ENCODE measurements at regions not wholly inside any gene's neighbourhood (a gene's known extent, or its start where the extent isn't known, plus 50 kb on each side); places are given as distances from the start of the nearest gene placed in this dataset.

DNA sequence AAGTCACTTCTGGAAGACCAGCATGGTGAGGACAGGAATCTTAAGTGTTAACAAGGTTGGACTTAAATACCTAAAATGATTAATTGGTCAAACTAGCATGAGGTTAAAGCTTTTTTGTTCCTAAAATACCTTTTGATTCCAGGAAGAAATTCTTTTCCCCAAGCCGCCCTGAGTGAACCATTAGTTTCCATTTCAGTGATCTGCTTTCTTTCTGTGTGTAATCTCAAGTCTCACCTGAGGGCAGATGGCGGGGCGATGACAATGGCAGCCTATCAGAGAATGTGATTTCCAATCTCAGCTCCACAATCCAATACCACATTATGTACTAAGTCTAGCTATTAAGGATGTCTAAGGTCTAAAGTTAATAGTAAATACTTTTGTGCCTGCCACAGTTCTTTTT, 390.9 kb upstream of the SGCG start:
- no peak overlapping the region for H2AFZ ChIP-seq (ENCODE audit: low read length)
- H3K23ac ChIP-seq (ENCODE audit: insufficient read length), result no peak overlapping the region
- H2BK120ac ChIP-seq (replicated peaks; ENCODE audit: low read depth, low read length), result no peak overlapping the region
- H3K4me2 ChIP-seq (ENCODE audit: insufficient read depth in 1 of 2, low read depth in 2 of 2, low read length in 2 of 2), result no peak overlapping the region
- no peak overlapping the region for H4K8ac ChIP-seq (ENCODE audit: extremely low read depth, insufficient read depth, low read length)
- H3K4me1 ChIP-seq (replicated peaks in 1 of 4; ENCODE audit: control insufficient read depth in 3 of 4, insufficient read depth in 4 of 4, low read length in 3 of 4), result peaks cover 0 to 3% (median under 1%) of the 10 kb centered on the region in 4 experiments; a peak in 1 of 7 replicates
- H3K4me3 ChIP-seq (ENCODE audit: extremely low read depth in 1 of 4, insufficient read depth in 2 of 4, low read depth in 3 of 4, low read length in 4 of 4), result no peak overlapping the region
- no peaks in the 10 kb centered on the region for H3K23me2 ChIP-seq (ENCODE audit: low read depth, low read length)
- no peak overlapping the region for H4K5ac ChIP-seq (ENCODE audit: insufficient read length, low read depth, low read length)
- no peak overlapping the region for H2BK5ac ChIP-seq (ENCODE audit: low read depth, low read length)
- no peaks in the 10 kb centered on the region for H3K79me2 ChIP-seq (ENCODE audit: control insufficient read depth in 1 of 2, insufficient read depth in 2 of 2, low read length in 2 of 2)
- H3K18ac ChIP-seq (ENCODE audit: extremely low read depth, low read length), result no peak overlapping the region
- DNase-seq (ENCODE audit: low read depth in 1 of 2, low spot score in 2 of 2) (no peak), FAIRE-seq (peak; percentile 28)
- H2BK15ac ChIP-seq (ENCODE audit: low read length), result no peak overlapping the region
- no peak overlapping the region for H3K9ac ChIP-seq (replicated peaks in 1 of 4; ENCODE audit: extremely low read depth in 1 of 4, low read depth in 3 of 4, low read length in 3 of 4)
- H3K56ac ChIP-seq (replicated peaks; ENCODE audit: insufficient read length, low read depth, low read length), result no peak overlapping the region
- H2BK12ac ChIP-seq (ENCODE audit: low read depth, low read length), result no peak overlapping the region
- H3K36me3 ChIP-seq (ENCODE audit: control insufficient read depth in 2 of 4, insufficient read depth in 4 of 4, low read length in 3 of 4), result no peaks in the 10 kb centered on the region
- ChIA-PET POLR2A (ENCODE audit: partially characterized antibody) (interaction anchor here (1.0 kb wide), 1 partner anchor 1186 kb away, joined by 3 read pairs; the partner anchor contains the start of gene MICU2), CTCF (ENCODE audit: partially characterized antibody) (interaction anchor here (1.8 kb wide), 2 partner anchors 32 to 1152 kb away, joined by 4 to 8 read pairs; no protein-coding TSS in a partner anchor)
- H4K20me1 ChIP-seq (replicated peaks in 1 of 2; ENCODE audit: control insufficient read depth in 1 of 2, insufficient read depth in 2 of 2, low read length in 2 of 2), result no peaks in the 10 kb centered on the region
- no peak overlapping the region for H4K91ac ChIP-seq (replicated peaks; ENCODE audit: insufficient read length, low read length)
- no peaks in the 10 kb centered on the region for H3K9me3 ChIP-seq (ENCODE audit: insufficient read depth in 2 of 2, low read depth in 1 of 2, low read length in 1 of 2)
- 67% methylated on average over 3 of the region's 3 CpGs; no CpG with 5 or more reads in 1 of the 2 experiments for WGBS, 2 experiments (ENCODE audit: extremely low coverage in 1 of 2, insufficient coverage in 1 of 2, insufficient read length in 1 of 2, insufficient replicate concordance in 2 of 2, low coverage in 1 of 2, low lambda C conversion rate in 2 of 2, missing lambda C conversion rate in 1 of 2)
- no peak overlapping the region for H3K4ac ChIP-seq (replicated peaks; ENCODE audit: insufficient read length, low read depth, low read length)
- H3K27me3 ChIP-seq (replicated peaks in 1 of 4; ENCODE audit: control insufficient read depth in 3 of 4, extremely low read depth in 1 of 4, insufficient read depth in 3 of 4, low read length in 3 of 4), result no peaks in the 10 kb centered on the region
- H3K27ac ChIP-seq (ENCODE audit: low read depth, low read length), result no peak overlapping the region
- H2AK5ac ChIP-seq (ENCODE audit: low read depth, low read length), result no peak overlapping the region
- H2BK20ac ChIP-seq (ENCODE audit: low read length), result no peak overlapping the region
- no peaks in the 10 kb centered on the region for H3K79me1 ChIP-seq (ENCODE audit: low read depth, low read length)
- H3K14ac ChIP-seq (ENCODE audit: insufficient read length), result no peak overlapping the region
- TF ChIP-seq RFX5 (IDR thresholded peaks at IDR 0.05; ENCODE audit: borderline replicate concordance, low read depth, low read length) (no peak), NRF1 (IDR thresholded peaks at IDR 0.05; ENCODE audit: low read depth, low read length) (no peak), HDAC2 (IDR thresholded peaks at IDR 0.05; ENCODE audit: borderline replicate concordance in 1 of 2, low read depth in 2 of 2, low read length in 2 of 2) (no peak), CBX5 (IDR thresholded peaks at IDR 0.05; ENCODE audit: low read depth, low read length) (no peak), JUND (IDR thresholded peaks at IDR 0.05; ENCODE audit: low read length) (no peak), SIX5 (IDR thresholded peaks at IDR 0.05; ENCODE audit: low read depth, low read length) (no peak), RNF2 (IDR thresholded peaks at IDR 0.05; ENCODE audit: borderline replicate concordance, low read depth, low read length, missing control alignments, poor library complexity, severe bottlenecking) (no peak), ATF3 (IDR thresholded peaks at IDR 0.05; ENCODE audit: insufficient read depth, low read depth, low read length) (no peak), CTBP2 (IDR thresholded peaks at IDR 0.05; ENCODE audit: borderline replicate concordance, insufficient read depth, insufficient read length, low read length) (no peak), NANOG (IDR thresholded peaks at IDR 0.05; ENCODE audit: insufficient read depth, low read depth, low read length, poor library complexity, severe bottlenecking) (no peak), CEBPB (IDR thresholded peaks at IDR 0.05; ENCODE audit: low read depth, low read length) (no peak), TCF12 (IDR thresholded peaks at IDR 0.05; ENCODE audit: low read depth, low read length) (no peak), BRCA1 (IDR thresholded peaks at IDR 0.05; ENCODE audit: low read depth, low read length) (no peak)
